OCI-LY3 (cell line): ENCODE measurements at regions not wholly inside any gene's neighbourhood (a gene's known extent, or its start where the extent isn't known, plus 50 kb on each side); places are given as distances from the start of the nearest gene placed in this dataset.

Source experiments
- H2AFZ ChIP-seq: fragments of 200-600, 300-600 bp; shearing (Covaris generic); 2 replicates; pipeline ENCODE4 v1.6.0; 2014; ENCODE audit warnings: antibody characterized with exemption, low read depth, low read length
- H3K27ac ChIP-seq: fragments of 200-600, 300-600 bp; sonication (generic); 2 replicates; pipeline ENCODE4 v1.5.1; 2014; ENCODE audit warnings: mild to moderate bottlenecking, low read length, moderate library complexity, mixed read lengths
- H3K27me3 ChIP-seq: fragments of 200-600, 300-600 bp; sonication (generic); 2 replicates; pipeline ENCODE4 v1.6.1; 2014; ENCODE audit warnings: low read depth, low read length, mixed read lengths
- H3K36me3 ChIP-seq: fragments of 200-600, 300-600 bp; sonication (generic); replicated peaks from 2 replicates; pipeline ENCODE3; 2014; ENCODE audit warnings: low read depth, low read length, mixed read lengths
- H3K4me1 ChIP-seq: fragments of 300-600, 200-600 bp; sonication (generic); 2 replicates; pipeline ENCODE4 v1.6.1; 2014; ENCODE audit warnings: low read length, mixed read lengths
- H3K4me2 ChIP-seq: fragments of 200-600, 300-600 bp; sonication (generic); 2 replicates; pipeline ENCODE4 v1.6.1; 2014; ENCODE audit warnings: low read length, mixed read lengths
- H3K4me3 ChIP-seq: fragments of 300-600, 200-600 bp; sonication (generic); 2 replicates; pipeline ENCODE4 v1.5.1; 2014; ENCODE audit warnings: antibody characterized with exemption, mild to moderate bottlenecking, low read length, moderate library complexity
- H3K79me2 ChIP-seq: fragments of 300-600, 200-600 bp; shearing (Covaris generic); 2 replicates; pipeline ENCODE4 v1.6.1; 2014; ENCODE audit warnings: mild to moderate bottlenecking, low read length, mixed read lengths
- H3K9ac ChIP-seq: fragments of 300-600, 200-600 bp; shearing (Covaris generic); 2 replicates; pipeline ENCODE4 v1.6.0; 2014; ENCODE audit warnings: mild to moderate bottlenecking, low read length, moderate library complexity
- H3K9me3 ChIP-seq: fragments of 200-600, 300-600 bp; shearing (Covaris generic); 2 replicates; pipeline ENCODE4 v1.6.1; 2014; ENCODE audit warnings: low read length, mixed read lengths; ENCODE audit not compliant: insufficient read depth
- H4K20me1 ChIP-seq: fragments of 200-600, 300-600 bp; sonication (generic); 2 replicates; pipeline ENCODE4 v1.6.1; 2016; ENCODE audit warnings: low read length, mixed read lengths; ENCODE audit not compliant: insufficient read depth
- EZH2phosphoT487 ChIP-seq: fragments of 200-600 bp; shearing (Covaris generic); IDR thresholded peaks from 2 replicates; pipeline ENCODE4 v1.6.1; 2018; ENCODE audit warnings: antibody characterized with exemption, mixed run types, low read depth
- TF ChIP-seq, protein P1 (sequence below): fragments of 200-600, 300-600 bp; sonication (generic); IDR thresholded peaks from 2 replicates; pipeline ENCODE4 v1.5.1; 2014; ENCODE audit warnings: antibody characterized with exemption, low read length, low read depth

DNA sequence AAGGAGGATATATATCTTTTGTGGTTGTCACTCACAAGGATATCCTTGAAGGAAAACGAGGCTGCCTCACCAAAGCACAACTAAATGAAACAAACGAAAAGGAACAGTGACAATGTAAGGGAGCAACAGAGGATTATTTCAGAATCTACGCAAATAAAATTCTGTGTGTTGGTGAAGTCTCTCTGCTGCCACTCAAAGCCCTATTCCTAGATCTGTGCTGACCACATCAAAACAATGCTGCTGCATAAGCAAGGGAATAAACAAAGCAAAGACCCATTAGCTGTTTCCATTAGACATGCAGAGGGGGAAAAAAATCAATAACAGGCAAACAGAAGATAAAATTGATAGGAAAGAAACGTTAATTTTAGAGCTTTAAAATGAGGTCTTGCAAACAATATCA is 204.4 kb downstream of the MZT1 start:
- Histone ChIP-seq H3K9ac (no peak overlapping the region), H3K4me1 (peaks cover under 1% of the 10 kb centered on the region; the same call in 1 of the 2 replicates), H4K20me1 (no peaks in the 10 kb centered on the region), H3K36me3 (no peaks in the 10 kb centered on the region), H3K27ac (no peak overlapping the region), H3K9me3 (no peaks in the 10 kb centered on the region), H2AFZ (no peak overlapping the region), H3K27me3 (no peaks in the 10 kb centered on the region), H3K4me2 (no peak overlapping the region), H3K79me2 (no peaks in the 10 kb centered on the region), H3K4me3 (no peak overlapping the region)
- TF ChIP-seq, protein P1, sequence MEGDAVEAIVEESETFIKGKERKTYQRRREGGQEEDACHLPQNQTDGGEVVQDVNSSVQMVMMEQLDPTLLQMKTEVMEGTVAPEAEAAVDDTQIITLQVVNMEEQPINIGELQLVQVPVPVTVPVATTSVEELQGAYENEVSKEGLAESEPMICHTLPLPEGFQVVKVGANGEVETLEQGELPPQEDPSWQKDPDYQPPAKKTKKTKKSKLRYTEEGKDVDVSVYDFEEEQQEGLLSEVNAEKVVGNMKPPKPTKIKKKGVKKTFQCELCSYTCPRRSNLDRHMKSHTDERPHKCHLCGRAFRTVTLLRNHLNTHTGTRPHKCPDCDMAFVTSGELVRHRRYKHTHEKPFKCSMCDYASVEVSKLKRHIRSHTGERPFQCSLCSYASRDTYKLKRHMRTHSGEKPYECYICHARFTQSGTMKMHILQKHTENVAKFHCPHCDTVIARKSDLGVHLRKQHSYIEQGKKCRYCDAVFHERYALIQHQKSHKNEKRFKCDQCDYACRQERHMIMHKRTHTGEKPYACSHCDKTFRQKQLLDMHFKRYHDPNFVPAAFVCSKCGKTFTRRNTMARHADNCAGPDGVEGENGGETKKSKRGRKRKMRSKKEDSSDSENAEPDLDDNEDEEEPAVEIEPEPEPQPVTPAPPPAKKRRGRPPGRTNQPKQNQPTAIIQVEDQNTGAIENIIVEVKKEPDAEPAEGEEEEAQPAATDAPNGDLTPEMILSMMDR: no peak
- TF ChIP-seq EZH2phosphoT487: no peak

DNA sequence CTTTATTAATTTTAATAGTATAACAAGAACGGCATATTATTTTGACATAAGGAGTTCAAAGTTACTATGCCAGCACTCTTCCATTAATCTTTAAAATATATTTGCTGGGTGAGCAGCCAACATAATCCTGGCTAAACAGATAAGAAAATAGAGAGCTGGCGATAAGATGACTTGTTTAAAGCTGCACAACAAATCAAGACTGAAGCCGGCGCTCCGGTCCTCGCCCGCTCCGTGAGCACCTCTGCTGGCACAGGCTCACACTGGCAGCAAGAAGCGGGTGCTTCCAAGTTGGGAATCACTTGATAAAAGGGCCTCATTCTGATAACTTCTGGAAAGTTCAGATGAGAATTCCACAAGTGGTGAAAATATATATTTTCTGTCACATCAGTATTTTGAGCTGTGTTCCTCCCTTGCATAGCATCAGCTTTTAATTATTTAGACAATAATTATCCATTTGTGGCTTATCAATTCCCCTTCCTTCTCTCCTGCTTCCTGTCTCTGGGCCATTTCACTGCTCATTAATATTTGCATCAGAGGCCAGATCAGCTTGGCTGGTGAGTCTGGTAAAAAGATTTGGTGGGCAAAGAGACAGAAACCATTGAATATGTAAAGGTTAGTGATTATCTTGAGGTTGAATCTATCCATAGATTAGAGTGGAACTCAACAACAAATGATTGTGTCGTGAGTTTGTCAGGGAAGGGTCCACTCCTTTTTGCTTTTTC is 205.3 kb downstream of the MZT1 start:
- no peaks in the 10 kb centered on the region for H3K27me3 ChIP-seq
- peaks cover 10% of the 10 kb centered on the region for H3K4me1 ChIP-seq
- H3K36me3 ChIP-seq: no peaks in the 10 kb centered on the region
- TF ChIP-seq, protein P1: no peak
- no peak for TF ChIP-seq EZH2phosphoT487
- H3K79me2 ChIP-seq: no peaks in the 10 kb centered on the region
- no peak overlapping the region for H2AFZ ChIP-seq
- H3K9me3 ChIP-seq: no peaks in the 10 kb centered on the region
- no peaks in the 10 kb centered on the region for H4K20me1 ChIP-seq
- H3K4me2 ChIP-seq: no peak overlapping the region
- H3K4me3 ChIP-seq: no peak overlapping the region
- no peak overlapping the region for H3K9ac ChIP-seq
- no peak overlapping the region for H3K27ac ChIP-seq

DNA sequence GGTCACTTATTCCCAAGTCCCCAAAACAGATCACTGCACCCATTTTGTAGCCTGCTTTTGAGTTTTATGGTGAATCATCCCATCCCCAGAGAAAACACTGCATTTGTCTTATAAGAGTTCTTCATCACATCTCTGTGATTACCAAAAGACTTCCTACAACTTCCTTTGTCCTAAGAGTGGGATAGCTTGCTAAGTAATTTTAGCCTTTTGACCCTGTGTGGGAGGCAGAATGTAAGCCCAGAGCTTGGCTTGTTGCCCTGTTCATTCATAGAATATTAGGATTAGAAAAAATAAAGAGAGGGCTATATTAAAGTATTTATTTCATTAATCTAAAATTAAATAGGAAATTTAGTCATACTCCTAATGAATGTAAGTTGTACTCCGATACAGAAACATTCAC is 213.3 kb downstream of the MZT1 start:
- H2AFZ ChIP-seq: no peak overlapping the region

DNA sequence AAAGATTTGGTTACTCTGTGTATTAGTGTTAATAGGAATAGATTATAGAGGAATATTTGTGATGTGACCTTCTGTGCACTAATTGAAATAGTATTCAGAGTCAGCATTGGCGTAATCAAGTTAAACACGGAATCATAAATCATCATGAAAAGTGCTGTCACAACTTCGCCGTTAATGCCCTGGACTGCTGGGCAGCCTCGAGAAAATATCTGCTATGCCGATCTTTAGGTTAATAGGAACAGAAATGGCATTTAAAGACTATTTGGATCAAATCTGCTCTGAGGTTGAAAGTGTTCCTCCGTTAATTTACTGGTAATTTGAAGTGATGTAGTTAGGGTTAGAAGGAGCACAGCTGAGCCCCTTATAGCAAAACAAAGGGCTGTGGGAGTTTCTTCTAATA is 219.0 kb downstream of the MZT1 start:
- no peaks in the 10 kb centered on the region for H3K9me3 ChIP-seq
- no peak overlapping the region for H3K4me3 ChIP-seq
- no peaks in the 10 kb centered on the region for H3K36me3 ChIP-seq
- H3K9ac ChIP-seq: no peak overlapping the region
- no peak overlapping the region for H2AFZ ChIP-seq
- no peak overlapping the region for H3K4me2 ChIP-seq
- no peaks in the 10 kb centered on the region for H3K27me3 ChIP-seq
- H4K20me1 ChIP-seq: no peaks in the 10 kb centered on the region
- H3K79me2 ChIP-seq: no peaks in the 10 kb centered on the region
- TF ChIP-seq EZH2phosphoT487: no peak
- TF ChIP-seq, protein P1: no peak
- H3K4me1 ChIP-seq: no peaks in the 10 kb centered on the region
- H3K27ac ChIP-seq: no peak overlapping the region

More for the DNA sequence above, 213.3 kb downstream of the MZT1 start:
- no peak overlapping the region for H3K27ac ChIP-seq
- no peak overlapping the region for H3K9ac ChIP-seq
- H3K79me2 ChIP-seq: no peaks in the 10 kb centered on the region
- no peaks in the 10 kb centered on the region for H3K36me3 ChIP-seq
- no peaks in the 10 kb centered on the region for H3K27me3 ChIP-seq
- H4K20me1 ChIP-seq: no peaks in the 10 kb centered on the region
- H3K4me2 ChIP-seq: no peak overlapping the region
- no peak overlapping the region for H3K4me3 ChIP-seq
- TF ChIP-seq, protein P1: no peak
- no peak for TF ChIP-seq EZH2phosphoT487
- H3K4me1 ChIP-seq: peaks cover 11% of the 10 kb centered on the region
- H3K9me3 ChIP-seq: no peaks in the 10 kb centered on the region; the same call in 1 of the 2 replicates
